B cell (primary cell): ENCODE measurements at regions not wholly inside any gene's neighbourhood (a gene's known extent, or its start where the extent isn't known, plus 50 kb on each side); places are given as distances from the start of the nearest gene placed in this dataset.

Experiments
- ATAC-seq: fragments of 200-7000 bp; cut with Tn5 transposase; one replicate; pipeline ENCODE4 v1.10.0; 2021; ENCODE audit warnings: low read depth, mild to moderate bottlenecking, moderate number of reproducible peaks, moderate library complexity
- CTCF ChIA-PET: fragments of 350-600 bp; sonication (Branson Sonifier 250); formaldehyde crosslinking; loops from one replicate; lab custom pipeline; 2021; ENCODE audit warnings: antibody characterized with exemption, inconsistent platforms; lab: Charles Lee
- POLR2A ChIA-PET: fragments of 350-600 bp; sonication (Branson Sonifier 250); formaldehyde crosslinking; loops from one replicate; lab custom pipeline; 2021; ENCODE audit warnings: antibody characterized with exemption; lab: Charles Lee
- DNase-seq: peaks from one replicate; pipeline ENCODE4 v3.0.0; 2013
- H2AFZ ChIP-seq: 2 replicates; pipeline ENCODE4 v1.6.1; 2012; ENCODE audit warnings: mild to moderate bottlenecking, low read depth, low read length; ENCODE audit not compliant: insufficient read depth, poor library complexity, severe bottlenecking
- H3K27ac ChIP-seq, 2 donors: 1 replicate in 1 of 2; 2 replicates in 1 of 2; pipeline ENCODE4 v1.5.1; 2012 to 2013; ENCODE audit warnings: low read length in 2 of 2, mild to moderate bottlenecking in 2 of 2, moderate library complexity in 1 of 2
- H3K27me3 ChIP-seq, 4 experiments: fragments of 200-600 bp in 1 of 4; sonication (generic) in 1 of 4; replicated peaks in 1 of 4; 1 replicate in 2 of 4; 2 replicates in 2 of 4; pipeline versions ENCODE4 v1.6.1 to v1.7.0; 2013 to 2016; ENCODE audit warnings: low read length in 3 of 4, mild to moderate bottlenecking in 2 of 4, mixed read lengths in 1 of 4, moderate library complexity in 1 of 4; ENCODE audit not compliant: insufficient read depth in 4 of 4, control insufficient read depth in 3 of 4; ENCODE audit errors: control extremely low read depth in 1 of 4
- H3K36me3 ChIP-seq, 2 experiments: replicated peaks in 1 of 2; 1 replicate in 1 of 2; 2 replicates in 1 of 2; pipeline versions ENCODE4 v1.6.1 to v1.7.1; 2013; ENCODE audit warnings: low read length in 1 of 2; ENCODE audit not compliant: insufficient read depth in 2 of 2, control insufficient read depth in 1 of 2; ENCODE audit errors: control extremely low read depth in 1 of 2, extremely low read depth in 1 of 2
- H3K4me1 ChIP-seq, 2 donors: fragments of 200-600 bp in 1 of 2; sonication (generic) in 1 of 2; 1 replicate in 1 of 2; 2 replicates in 1 of 2; pipeline versions ENCODE4 v1.5.1 to v1.6.1; 2013 to 2017; ENCODE audit warnings: low read length in 2 of 2; ENCODE audit not compliant: control insufficient read depth in 2 of 2, insufficient read depth in 2 of 2
- H3K4me2 ChIP-seq: replicated peaks from 2 replicates; pipeline ENCODE3; 2012; ENCODE audit warnings: mild to moderate bottlenecking, low read depth, low read length; ENCODE audit not compliant: poor library complexity, severe bottlenecking
- H3K4me3 ChIP-seq, 5 experiments: fragments of 200-600 bp in 1 of 5; sonication (generic) in 1 of 5; 1 replicate in 3 of 5; 2 replicates in 2 of 5; pipeline versions ENCODE4 v1.5.1 to v1.7.0; 2011 to 2016; ENCODE audit warnings: low read length in 4 of 5, mild to moderate bottlenecking in 4 of 5, low read depth in 2 of 5, control low read depth in 1 of 5, moderate library complexity in 1 of 5; ENCODE audit not compliant: insufficient read depth in 1 of 5; ENCODE audit errors: control extremely low read depth in 1 of 5, extremely low read depth in 1 of 5
- H3K79me2 ChIP-seq: fragments of 200-600 bp; sonication (generic); one replicate; pipeline ENCODE4 v1.6.0; 2016; ENCODE audit warnings: low read length; ENCODE audit not compliant: control insufficient read depth, insufficient read depth
- H3K9ac ChIP-seq: fragments of 200-600 bp; sonication (generic); 2 replicates; pipeline ENCODE4 v1.6.1; 2017; ENCODE audit warnings: mild to moderate bottlenecking, low read length, moderate library complexity
- H3K9me3 ChIP-seq, 3 donors: one replicate each; pipeline versions ENCODE4 v1.6.1 to v1.7.1; 2013; ENCODE audit warnings: low read length in 2 of 3; ENCODE audit not compliant: control insufficient read depth in 2 of 3, insufficient read depth in 1 of 3; ENCODE audit errors: control extremely low read depth in 1 of 3
- H4K20me1 ChIP-seq: 2 replicates; pipeline ENCODE4 v1.6.0; 2012; ENCODE audit warnings: mild to moderate bottlenecking, low read length; ENCODE audit not compliant: insufficient read depth, control insufficient read depth, poor library complexity, severe bottlenecking
- H3K27ac Mint-ChIP-seq: one replicate; pipeline ENCODE4 v1.8.0; 2021; ENCODE audit warnings: mixed read lengths
- H3K27me3 Mint-ChIP-seq: one replicate; pipeline ENCODE4 v1.8.0; 2021; ENCODE audit warnings: mixed read lengths
- H3K4me1 Mint-ChIP-seq: one replicate; pipeline ENCODE4 v1.8.0; 2021; ENCODE audit warnings: mixed read lengths
- H3K4me3 Mint-ChIP-seq: one replicate; pipeline ENCODE4 v1.8.0; 2021; ENCODE audit warnings: mixed read lengths
- H3K9me3 Mint-ChIP-seq: one replicate; pipeline ENCODE4 v1.8.0; 2022; ENCODE audit warnings: mixed read lengths; ENCODE audit not compliant: insufficient read depth
- CTCF ChIP-seq: fragments of 200-600 bp; IDR thresholded peaks from one replicate; pipeline ENCODE4 v1.8.0; 2022; ENCODE audit warnings: antibody characterized with exemption, mild to moderate bottlenecking
- EZH2 ChIP-seq: IDR thresholded peaks from 2 replicates; pipeline ENCODE4 v1.6.1; 2012; ENCODE audit warnings: borderline replicate concordance, low read depth, mild to moderate bottlenecking, moderate library complexity, low read length; ENCODE audit not compliant: insufficient read depth, poor library complexity, severe bottlenecking
- WGBS: methylation state at CpG from one replicate; pipeline ENCODE4 v1.1.5; 2013; ENCODE audit warnings: missing lambda C conversion rate; ENCODE audit not compliant: insufficient coverage; 5-methylcytosine and 5-hydroxymethylcytosine counted together
- intact Hi-C: fragments of 100-400 bp; cut with micrococcal nuclease; formaldehyde crosslinking; loops from one replicate; pipeline ENCODE4 v1.10.0; 2022

DNA sequence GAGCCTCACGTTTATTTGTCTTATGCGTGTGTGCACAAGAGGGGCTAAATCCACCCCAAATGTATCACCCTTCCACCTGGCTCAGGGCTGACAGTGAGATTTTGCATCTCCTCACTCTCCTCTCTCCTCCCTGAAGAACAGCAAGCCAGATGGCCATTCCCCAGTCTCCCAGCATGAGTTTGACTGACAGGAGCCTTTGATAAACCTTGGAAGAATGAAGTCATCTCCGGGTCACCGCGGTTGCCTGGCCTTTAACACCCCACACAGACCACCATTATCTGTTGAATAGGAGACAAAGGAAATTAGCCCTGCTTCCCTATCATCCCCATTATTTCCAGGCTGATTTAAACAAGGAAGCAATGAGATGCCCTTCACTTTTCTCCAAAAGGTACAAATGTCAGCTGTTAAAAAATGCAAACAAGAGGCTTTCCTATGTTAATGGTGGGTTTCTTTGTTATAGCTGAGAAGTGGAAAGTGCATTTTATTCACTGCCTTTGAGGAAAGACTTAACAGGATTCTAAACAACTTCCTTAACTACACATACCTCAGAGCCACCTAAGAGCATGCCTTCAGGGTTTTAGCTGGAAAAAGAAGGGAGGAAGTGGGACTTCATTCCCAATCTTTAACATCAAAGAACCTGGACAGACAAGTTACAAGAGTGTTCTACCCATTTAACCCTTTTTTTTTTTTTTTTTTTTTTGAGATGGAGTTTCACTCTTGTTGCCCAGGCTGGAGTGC lies 524.8 kb upstream of the ID4 start:
- WGBS, result 65% methylated on average over 2 of the region's 5 CpGs
- no peaks in the 10 kb centered on the region for H3K27me3 Mint-ChIP-seq
- peaks cover 9% of the 10 kb centered on the region for H3K9me3 Mint-ChIP-seq
- ATAC-seq (no peak), DNase-seq (no peak)
- ChIA-PET CTCF (no interaction called here), POLR2A (no interaction called here)
- no peaks in the 10 kb centered on the region for H3K4me1 ChIP-seq
- H3K27ac ChIP-seq, result no peak overlapping the region
- H3K4me2 ChIP-seq, result no peak overlapping the region
- H3K27ac Mint-ChIP-seq, result no peak overlapping the region
- no peak overlapping the region for H2AFZ ChIP-seq
- no peaks in the 10 kb centered on the region for H3K79me2 ChIP-seq
- H4K20me1 ChIP-seq, result no peaks in the 10 kb centered on the region
- no peaks in the 10 kb centered on the region for H3K27me3 ChIP-seq
- no peak overlapping the region for H3K9ac ChIP-seq
- TF ChIP-seq CTCF (no peak), EZH2 (no peak)
- peaks cover 0 to 2% (median 0%) of the 10 kb centered on the region in 3 donors for H3K9me3 ChIP-seq
- intact Hi-C loops, result no loop called here
- H3K4me3 ChIP-seq, result no peak overlapping the region
- H3K4me1 Mint-ChIP-seq, result no peaks in the 10 kb centered on the region
- no peak overlapping the region for H3K4me3 Mint-ChIP-seq
- H3K36me3 ChIP-seq, result no peaks in the 10 kb centered on the region

DNA sequence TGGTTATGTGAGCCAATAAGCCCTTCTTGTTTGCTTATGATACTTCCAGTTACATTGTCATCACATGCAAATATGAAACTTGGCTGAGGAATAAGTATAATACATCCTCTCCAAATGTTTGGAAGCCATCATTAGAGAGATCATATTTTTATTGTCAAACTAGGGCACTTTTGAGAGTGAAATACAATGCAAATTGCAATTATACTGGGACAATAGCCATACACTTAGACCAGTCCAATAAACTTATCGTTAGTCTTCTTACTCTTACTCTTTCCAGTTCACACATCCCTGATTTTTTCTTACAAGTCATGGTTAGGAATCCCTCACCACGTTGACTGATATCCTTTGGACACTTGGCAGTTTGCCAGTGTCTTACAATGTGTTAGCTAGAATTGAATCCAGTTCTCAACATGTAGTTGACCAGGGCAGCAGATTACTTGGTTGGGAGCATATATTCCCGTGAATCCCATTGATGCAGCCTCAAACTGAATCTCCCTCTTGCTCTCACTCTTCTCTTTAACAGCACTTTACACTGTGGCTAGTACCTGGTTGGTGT lies 519.7 kb upstream of the ID4 start:
- ChIA-PET POLR2A (no interaction called here), CTCF (no interaction called here)
- intact Hi-C loops, result no loop called here
- H3K27ac ChIP-seq, result no peak overlapping the region
- no peaks in the 10 kb centered on the region for H4K20me1 ChIP-seq
- H3K4me3 Mint-ChIP-seq, result no peak overlapping the region
- no peaks in the 10 kb centered on the region for H3K27me3 ChIP-seq
- TF ChIP-seq CTCF, result no peak
- no peak for TF ChIP-seq EZH2
- peaks cover 6% of the 10 kb centered on the region for H3K9me3 Mint-ChIP-seq
- H3K9me3 ChIP-seq, result peaks cover 0 to 6% (median 0%) of the 10 kb centered on the region in 3 donors
- no peak overlapping the region for H3K4me3 ChIP-seq
- ATAC-seq (no peak), DNase-seq (no peak)
- H3K36me3 ChIP-seq, result no peaks in the 10 kb centered on the region
- no peaks in the 10 kb centered on the region for H3K4me1 ChIP-seq
- no peak overlapping the region for H3K9ac ChIP-seq
- no peak overlapping the region for H3K4me2 ChIP-seq
- H3K27me3 Mint-ChIP-seq, result no peaks in the 10 kb centered on the region
- no peak overlapping the region for H2AFZ ChIP-seq
- no peak overlapping the region for H3K27ac Mint-ChIP-seq
- WGBS, result no CpG with 5 or more reads among the region's 3 CpGs
- H3K79me2 ChIP-seq, result no peaks in the 10 kb centered on the region
- no peaks in the 10 kb centered on the region for H3K4me1 Mint-ChIP-seq
